AG09319 (cell line): ENCODE measurements at regions not wholly inside any gene's neighbourhood (a gene's known extent, or its start where the extent isn't known, plus 50 kb on each side); places are given as distances from the start of the nearest gene placed in this dataset.

ENCODE experiments used
- DNase-seq: peaks from one replicate; pipeline ENCODE4 v3.0.0-alpha.2; 2010; ENCODE audit warnings: low read depth; ENCODE audit errors: extremely low read depth
- CTCF ChIP-seq: IDR thresholded peaks from 2 replicates; pipeline ENCODE4 v1.5.1; 2011; ENCODE audit warnings: low read depth, mild to moderate bottlenecking, inconsistent platforms, low read length, moderate library complexity

GRCh38 chr1:87673748-87674147 lies 345.1 kb downstream of the LMO4 start:
- peak; percentile 12 for TF ChIP-seq CTCF
- DNase-seq = no peak

- TF ChIP-seq CTCF = no peak
- DNase-seq = no peak
Observed at GRCh38 chr1:87674791-87675190, 346.1 kb downstream of the LMO4 start.

- TF ChIP-seq CTCF = no peak
- no peak for DNase-seq
Observed at GRCh38 chr1:87678266-87678665, 349.6 kb downstream of the LMO4 start.

GRCh38 chr1:87682565-87682964 lies 353.9 kb downstream of the LMO4 start:
- no peak for TF ChIP-seq CTCF
- DNase-seq = no peak

GRCh38 chr1:87683196-87683956 lies 354.7 kb downstream of the LMO4 start:
- DNase-seq = no peak
- TF ChIP-seq CTCF = no peak

- no peak for DNase-seq
- no peak for TF ChIP-seq CTCF
Observed at GRCh38 chr1:87684194-87684593, 355.5 kb downstream of the LMO4 start.

GRCh38 chr1:87684713-87685205 lies 356.1 kb downstream of the LMO4 start:
- TF ChIP-seq CTCF = no peak
- DNase-seq = no peak
